GM12878 (cell line): ENCODE measurements at regions not wholly inside any gene's neighbourhood (a gene's known extent, or its start where the extent isn't known, plus 50 kb on each side); places are given as distances from the start of the nearest gene placed in this dataset.

Experiments used
- ATAC-seq: fragments of 200-7000 bp; cut with Tn5 transposase; 3 replicates; pipeline ENCODE4 v1.9.1; 2020; ENCODE audit warnings: mild to moderate bottlenecking, moderate library complexity
- BruUV-seq: library from RNA; stranded (reverse); fragments of 400-500 nt; replicated peaks from 2 replicates; lab custom pipeline; 2021; lab: Mats Ljungman, UMichigan
- CTCF ChIA-PET: fragments of 300-600 bp; sonication (Branson Sonifier 250); formaldehyde crosslinking; extraction: SDS; loops from one replicate; lab custom pipeline; 2021; ENCODE audit warnings: inconsistent platforms; lab: Yijun Ruan, JAX
- POLR2A ChIA-PET: fragments of 350-600 bp; formaldehyde crosslinking; extraction: SDS; loops from one replicate; lab custom pipeline; 2021; ENCODE audit warnings: inconsistent platforms; lab: Charles Lee
- RAD21 ChIA-PET: fragments of 300-600 bp; sonication (Branson Sonifier 250); formaldehyde crosslinking; loops from one replicate; lab custom pipeline; 2023; ENCODE audit warnings: antibody characterized with exemption; ENCODE audit not compliant: unreplicated experiment; lab: Charles Lee
- SMC1A ChIA-PET: fragments of 300-600 bp; sonication (Branson Sonifier 250); formaldehyde crosslinking; loops from one replicate; lab custom pipeline; 2023; ENCODE audit not compliant: unreplicated experiment, uncharacterized antibody; lab: Charles Lee
- DNase-seq: peaks from one replicate; pipeline ENCODE4 v3.0.0-alpha.2; 2011; ENCODE audit warnings: low read depth, low spot score
- FAIRE-seq: peaks from 3 replicates; lab custom pipeline; 2011; peaks lifted over from hg19 to GRCh38; lab: Jason Lieb, UNC
- H2AFZ ChIP-seq: 2 replicates; pipeline ENCODE4 v1.6.0; 2011; ENCODE audit warnings: low read depth, low read length, control low read depth; ENCODE audit not compliant: control insufficient read depth
- H3K27ac ChIP-seq: 2 replicates; pipeline ENCODE4 v1.5.1; 2011; ENCODE audit warnings: control low read depth; ENCODE audit not compliant: control insufficient read depth, insufficient read depth
- H3K27me3 ChIP-seq, 2 experiments: replicated peaks in 1 of 2; 2 replicates each; pipeline versions ENCODE4 v1.6.0 to v1.6.1; 2011; ENCODE audit warnings: low read length in 1 of 2; ENCODE audit not compliant: control insufficient read depth in 2 of 2, insufficient read depth in 2 of 2
- H3K36me3 ChIP-seq, 2 experiments: 2 replicates each; pipeline ENCODE4 v1.5.1; 2011; ENCODE audit warnings: low read length in 1 of 2; ENCODE audit not compliant: control insufficient read depth in 2 of 2, insufficient read depth in 2 of 2
- H3K4me1 ChIP-seq: 2 replicates; pipeline ENCODE4 v1.6.1; 2011; ENCODE audit warnings: mild to moderate bottlenecking, low read length, moderate library complexity, mixed read lengths; ENCODE audit not compliant: control insufficient read depth, insufficient read depth
- H3K4me2 ChIP-seq: 2 replicates; pipeline ENCODE4 v1.6.0; 2011; ENCODE audit warnings: control low read depth; ENCODE audit not compliant: control insufficient read depth, insufficient read depth
- H3K4me3 ChIP-seq: fragments of 200-600 bp; sonication (generic); 2 replicates; pipeline ENCODE4 v1.5.1; 2016
- H3K79me2 ChIP-seq: 2 replicates; pipeline ENCODE4 v1.6.0; 2011; ENCODE audit warnings: low read length; ENCODE audit not compliant: control insufficient read depth, insufficient read depth
- H3K9ac ChIP-seq: 2 replicates; pipeline ENCODE4 v1.8.0; 2011; ENCODE audit warnings: low read length, control low read depth, mixed read lengths; ENCODE audit not compliant: control insufficient read depth, insufficient read depth
- H3K9me3 ChIP-seq: replicated peaks from 3 replicates; pipeline ENCODE4 v1.5.1; 2011; ENCODE audit warnings: mild to moderate bottlenecking, low read length; ENCODE audit not compliant: control insufficient read depth, insufficient read depth
- H4K20me1 ChIP-seq: 2 replicates; pipeline ENCODE4 v1.6.0; 2011; ENCODE audit not compliant: control insufficient read depth, insufficient read depth
- ASH2L ChIP-seq: fragments of 300-600, 200-600 bp; sonication (generic); IDR thresholded peaks from 2 replicates; pipeline ENCODE4 v1.6.1; 2017; ENCODE audit warnings: low read depth, mild to moderate bottlenecking, borderline replicate concordance
- BHLHE40 ChIP-seq, 2 experiments: fragments of 450-650 bp in 1 of 2; IDR thresholded peaks; 2 replicates each; pipeline ENCODE4 v1.6.1; 2011 to 2017; ENCODE audit warnings: low read depth in 2 of 2, borderline replicate concordance in 1 of 2, improper control_type of control experiment in 1 of 2, low read length in 1 of 2, mild to moderate bottlenecking in 1 of 2
- HDAC2 ChIP-seq: fragments of 200-600 bp; sonication (generic); IDR thresholded peaks from 2 replicates; pipeline ENCODE4 v1.6.1; 2017
- HDGF ChIP-seq: fragments of 450-650 bp; IDR thresholded peaks from 2 replicates; pipeline ENCODE4 v1.6.1; 2016; ENCODE audit warnings: antibody characterized with exemption
- KAT2A ChIP-seq: conservative IDR thresholded peaks from 2 replicates; pipeline ENCODE4 v1.6.1; 2011; ENCODE audit warnings: low read depth, low read length; ENCODE audit not compliant: control insufficient read depth
- NFIC ChIP-seq: IDR thresholded peaks from 2 replicates; pipeline ENCODE4 v1.6.1; 2012; ENCODE audit warnings: low read depth, mild to moderate bottlenecking, inconsistent platforms, low read length, moderate library complexity
- PRDM15 ChIP-seq: fragments of 450-650 bp; formaldehyde crosslinking; IDR thresholded peaks from 2 replicates; pipeline ENCODE4 v1.4.0; 2020; ENCODE audit warnings: mild to moderate bottlenecking, moderate library complexity
- TCF7 ChIP-seq: IDR thresholded peaks from 2 replicates; pipeline ENCODE4 v1.6.1; 2014; ENCODE audit warnings: antibody characterized with exemption, borderline replicate concordance
- WGBS: methylation state at CpG from one replicate; pipeline ENCODE4 v1.1.6; 2016; ENCODE audit warnings: low lambda C conversion rate; ENCODE audit not compliant: insufficient replicate concordance, insufficient coverage; ENCODE audit errors: missing lambda C conversion rate; 5-methylcytosine and 5-hydroxymethylcytosine counted together
- in situ Hi-C: fragments of 300-500 bp; cut with MboI; formaldehyde crosslinking; loops from 9 replicates; pipeline ENCODE4 v1.14.3; 2018; ENCODE audit warnings: mixed read lengths
- intact Hi-C: fragments of 100-400 bp; cut with micrococcal nuclease; formaldehyde crosslinking; loops from one replicate; pipeline ENCODE4 v1.14.2; 2022; ENCODE audit not compliant: unreplicated experiment

DNA sequence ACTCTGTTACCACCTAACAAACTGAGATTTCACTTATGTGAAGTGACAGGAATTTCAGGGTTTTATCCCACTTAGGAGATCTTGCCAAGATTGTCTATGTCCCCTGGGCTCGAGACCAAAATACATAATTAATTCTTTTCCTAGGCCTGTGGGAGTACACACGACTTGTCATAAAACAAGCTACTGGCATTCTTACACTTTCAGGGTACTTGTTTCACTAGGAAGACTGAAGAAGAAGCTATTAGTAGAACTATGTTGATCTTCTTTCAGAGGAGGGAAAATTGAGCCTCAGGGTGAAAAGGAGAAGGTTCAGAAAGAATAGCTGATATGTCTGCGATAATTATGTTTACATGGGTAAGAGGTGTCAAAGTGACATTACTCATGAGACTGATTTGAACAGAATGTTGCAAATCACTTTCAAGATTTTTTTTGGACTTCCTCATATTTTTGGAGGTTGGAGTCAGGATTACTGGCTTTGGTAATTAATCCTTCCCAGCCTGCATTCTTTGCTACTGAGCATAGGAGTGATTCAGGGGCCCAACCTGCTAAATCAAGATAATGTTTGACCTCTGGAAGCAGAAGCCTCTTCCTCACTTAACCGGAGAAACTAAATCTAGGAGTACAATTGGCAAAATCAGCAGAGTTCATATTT is 240.0 kb upstream of the NT5C1B start:
- H3K27me3 ChIP-seq: no peaks in the 10 kb centered on the region
- H3K9ac ChIP-seq: no peak overlapping the region
- no peak overlapping the region for H3K4me3 ChIP-seq
- H2AFZ ChIP-seq: no peak overlapping the region
- H3K27ac ChIP-seq: no peak overlapping the region
- no peak for TF ChIP-seq HDGF
- no peak for TF ChIP-seq TCF7
- no peak for TF ChIP-seq ASH2L
- TF ChIP-seq KAT2A: no peak
- no peak for TF ChIP-seq HDAC2
- no peak for TF ChIP-seq NFIC
- no peak for TF ChIP-seq BHLHE40 (IDR thresholded peaks at IDR 0.05; ENCODE audit: borderline replicate concordance in 1 of 2, low read depth in 2 of 2, low read length in 1 of 2)
- no peak for TF ChIP-seq PRDM15 (CRISPR knock-in tag)
- ChIA-PET SMC1A (no interaction called here), CTCF (no interaction called here), POLR2A (no interaction called here), RAD21 (no interaction called here)
- in situ Hi-C loops (no loop called here), intact Hi-C loops (no loop called here)
- no peaks in the 10 kb centered on the region for H3K79me2 ChIP-seq
- ATAC-seq: no peak
- H4K20me1 ChIP-seq: no peaks in the 10 kb centered on the region
- no peaks in the 10 kb centered on the region for H3K9me3 ChIP-seq
- BruUV-seq: no TSS peak
- no peaks in the 10 kb centered on the region for H3K36me3 ChIP-seq
- no peak overlapping the region for H3K4me2 ChIP-seq
- 37% methylated on average over 4 of the region's 4 CpGs for WGBS
- FAIRE-seq: no peak
- DNase-seq: no peak
- no peaks in the 10 kb centered on the region for H3K4me1 ChIP-seq
